Retinal pigment epithelial cell (primary cell): ENCODE measurements at regions not wholly inside any gene's neighbourhood (a gene's known extent, or its start where the extent isn't known, plus 50 kb on each side); places are given as distances from the start of the nearest gene placed in this dataset.
A peak's percentile ranks its signal among the peaks of the same experiment; 100 is the strongest.
"Not testable (repeated sequence)": the region's sequence is repeated elsewhere in the genome, so short reads cannot be mapped to it uniquely, and the experiment has no call there.

ENCODE experiments used
- DNase-seq: peaks from one replicate; pipeline ENCODE4 v3.0.0-alpha.2; 2010; ENCODE audit warnings: low read depth
- H3K4me3 ChIP-seq: 2 replicates; pipeline ENCODE4 v1.5.1; 2011; ENCODE audit warnings: mild to moderate bottlenecking, low read length, control low read depth, moderate library complexity
- CTCF ChIP-seq: conservative IDR thresholded peaks from 2 replicates; pipeline ENCODE4 v1.5.1; 2011; ENCODE audit warnings: low read depth, low read length, control low read depth, inconsistent platforms

- no peak for DNase-seq
- H3K4me3 ChIP-seq: no peak overlapping the region
- TF ChIP-seq CTCF: no peak
These were observed 121.8 kb upstream of the SPIN1 start for GRCh38 chr9:88266416-88266815.

- TF ChIP-seq CTCF: no peak
- DNase-seq: no peak
- no peak overlapping the region for H3K4me3 ChIP-seq
These were observed 120.7 kb upstream of the SPATA31C2 start for GRCh38 chr9:88259001-88259400.

GRCh38 chr9:88258601-88259000, 120.3 kb upstream of the SPATA31C2 start:
- H3K4me3 ChIP-seq: no peak overlapping the region
- DNase-seq: no peak
- TF ChIP-seq CTCF: no peak

- no peak overlapping the region for H3K4me3 ChIP-seq
- TF ChIP-seq CTCF: no peak
- DNase-seq: no peak
These were observed 119.7 kb upstream of the SPATA31C2 start for GRCh38 chr9:88258024-88258423.

GRCh38 chr9:88256216-88256615, 117.9 kb upstream of the SPATA31C2 start:
- TF ChIP-seq CTCF: no peak

GRCh38 chr9:88255806-88256205, 117.5 kb upstream of the SPATA31C2 start:
- peak; percentile 59 for DNase-seq
- not testable (repeated sequence) for H3K4me3 ChIP-seq

More at GRCh38 chr9:88256216-88256615, 117.9 kb upstream of the SPATA31C2 start:
- no peak for DNase-seq
- H3K4me3 ChIP-seq: no peak overlapping the region

- no peak for DNase-seq
- TF ChIP-seq CTCF: no peak
- H3K4me3 ChIP-seq: no peak overlapping the region
These were observed 113.6 kb upstream of the SPATA31C2 start for GRCh38 chr9:88251903-88252302.

GRCh38 chr9:88243736-88244135, 105.5 kb upstream of the SPATA31C2 start:
- DNase-seq: no peak
- TF ChIP-seq CTCF: no peak
- H3K4me3 ChIP-seq: no peak overlapping the region
